DND-41 (cell line): ENCODE measurements at regions not wholly inside any gene's neighbourhood (a gene's known extent, or its start where the extent isn't known, plus 50 kb on each side); places are given as distances from the start of the nearest gene placed in this dataset.

Source experiments
- CTCF ChIP-seq: IDR thresholded peaks from 2 replicates; pipeline ENCODE4 v1.5.1; 2012; ENCODE audit warnings: borderline replicate concordance, low read length, moderate library complexity, mild to moderate bottlenecking; ENCODE audit not compliant: poor library complexity, severe bottlenecking; ENCODE audit errors: extremely low read depth
- EZH2 ChIP-seq: IDR thresholded peaks from 3 replicates; pipeline ENCODE4 v1.6.1; 2012; ENCODE audit warnings: borderline replicate concordance, low read depth, mild to moderate bottlenecking, moderate library complexity, low read length, inconsistent platforms; ENCODE audit not compliant: severe bottlenecking

DNA sequence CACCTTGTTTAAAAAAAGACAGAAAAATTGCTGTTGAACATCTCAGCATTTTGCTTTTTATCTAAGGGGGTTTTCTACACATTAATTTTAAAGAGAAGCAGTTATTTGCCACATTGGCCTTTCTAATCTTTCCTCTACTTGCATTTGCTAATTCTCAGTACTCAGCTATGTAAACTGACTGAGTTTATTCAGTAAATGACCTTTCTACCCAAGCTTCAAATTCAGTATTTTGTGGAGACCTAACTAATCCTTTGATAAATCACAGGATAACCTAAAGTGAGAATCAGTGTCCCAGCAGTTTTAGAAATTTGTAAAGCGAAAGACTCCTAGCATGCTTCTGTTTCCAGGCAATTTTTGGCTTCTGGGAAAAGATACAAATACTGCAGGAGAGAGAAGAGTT, 288.4 kb downstream of the ASXL3 start:
- TF ChIP-seq CTCF (no peak), EZH2 (no peak)
